MM.1S (cell line): ENCODE measurements at regions not wholly inside any gene's neighbourhood (a gene's known extent, or its start where the extent isn't known, plus 50 kb on each side); places are given as distances from the start of the nearest gene placed in this dataset.

Source experiments
- DNase-seq: peaks from one replicate; pipeline ENCODE4 v3.0.0-alpha.2; 2015
- H2AFZ ChIP-seq: fragments of 300-600 bp; sonication (generic); 2 replicates; pipeline ENCODE4 v1.6.0; 2016; ENCODE audit warnings: antibody characterized with exemption, low read length
- H3F3A ChIP-seq: fragments of 300-600 bp; sonication (generic); 2 replicates; pipeline ENCODE4 v1.6.1; 2016; ENCODE audit warnings: mild to moderate bottlenecking, antibody characterized with exemption, low read length, moderate library complexity, mixed read lengths; ENCODE audit not compliant: insufficient read depth
- H3K27ac ChIP-seq: fragments of 300-600 bp; sonication (generic); 2 replicates; pipeline ENCODE4 v1.5.1; 2016; ENCODE audit warnings: mild to moderate bottlenecking, low read length
- H3K27me3 ChIP-seq: fragments of 300-600 bp; sonication (generic); replicated peaks from 2 replicates; pipeline ENCODE4 v1.6.0; 2016; ENCODE audit warnings: low read length; ENCODE audit not compliant: insufficient read depth
- H3K36me3 ChIP-seq: fragments of 300-600 bp; sonication (generic); replicated peaks from 2 replicates; pipeline ENCODE4 v1.6.1; 2016; ENCODE audit warnings: mild to moderate bottlenecking, low read length, mixed read lengths; ENCODE audit not compliant: insufficient read depth
- H3K4me1 ChIP-seq: fragments of 300-600 bp; sonication (generic); 2 replicates; pipeline ENCODE4 v1.6.1; 2016; ENCODE audit warnings: low read length, mixed read lengths
- H3K4me2 ChIP-seq: fragments of 300-600 bp; sonication (generic); 2 replicates; pipeline ENCODE4 v1.6.0; 2016; ENCODE audit warnings: low read depth, low read length
- H3K4me3 ChIP-seq: fragments of 300-600 bp; sonication (generic); 2 replicates; pipeline ENCODE4 v1.5.1; 2016; ENCODE audit warnings: low read length, mixed read lengths
- H3K79me2 ChIP-seq: fragments of 300-600 bp; sonication (generic); 2 replicates; pipeline ENCODE4 v1.6.1; 2016; ENCODE audit warnings: mixed run types, low read length, mixed read lengths
- H3K9ac ChIP-seq: fragments of 300-600 bp; sonication (generic); 2 replicates; pipeline ENCODE4 v1.6.1; 2016; ENCODE audit warnings: low read length, mixed read lengths
- H3K9me2 ChIP-seq: fragments of 300-600 bp; sonication (generic); replicated peaks from 2 replicates; pipeline ENCODE4 v1.6.1; 2016; ENCODE audit warnings: mild to moderate bottlenecking, low read length, mixed read lengths; ENCODE audit not compliant: insufficient read depth
- H3K9me3 ChIP-seq: fragments of 300-600 bp; sonication (generic); replicated peaks from 2 replicates; pipeline ENCODE4 v1.6.1; 2016; ENCODE audit warnings: mild to moderate bottlenecking, low read length, mixed read lengths; ENCODE audit not compliant: insufficient read depth
- H4K20me1 ChIP-seq: fragments of 300-600 bp; sonication (generic); 2 replicates; pipeline ENCODE4 v1.6.1; 2016; ENCODE audit warnings: mild to moderate bottlenecking, low read length, moderate library complexity, mixed read lengths; ENCODE audit not compliant: insufficient read depth
- CTCF ChIP-seq: fragments of 300-600 bp; sonication (generic); IDR thresholded peaks from 2 replicates; pipeline ENCODE4 v1.5.1; 2016; ENCODE audit warnings: antibody characterized with exemption, low read length, mixed read lengths
- EZH2 ChIP-seq: fragments of 300-600 bp; sonication (generic); optimal IDR thresholded peaks from 2 replicates; pipeline ENCODE3; 2017; ENCODE audit warnings: low read depth, mild to moderate bottlenecking, antibody characterized with exemption, low read length, mixed read lengths
- EZH2phosphoT487 ChIP-seq: fragments of 300-600 bp; sonication (generic); IDR thresholded peaks from 2 replicates; pipeline ENCODE4 v1.6.1; 2018; ENCODE audit warnings: antibody characterized with exemption, low read length

GRCh38 chr9:99607842-99608448 is 213.7 kb upstream of the NR4A3 start:
- TF ChIP-seq EZH2phosphoT487 (no peak), CTCF (no peak), EZH2 (no peak)
- no peak for DNase-seq
- H3K9me3 ChIP-seq: no peaks in the 10 kb centered on the region

DNA sequence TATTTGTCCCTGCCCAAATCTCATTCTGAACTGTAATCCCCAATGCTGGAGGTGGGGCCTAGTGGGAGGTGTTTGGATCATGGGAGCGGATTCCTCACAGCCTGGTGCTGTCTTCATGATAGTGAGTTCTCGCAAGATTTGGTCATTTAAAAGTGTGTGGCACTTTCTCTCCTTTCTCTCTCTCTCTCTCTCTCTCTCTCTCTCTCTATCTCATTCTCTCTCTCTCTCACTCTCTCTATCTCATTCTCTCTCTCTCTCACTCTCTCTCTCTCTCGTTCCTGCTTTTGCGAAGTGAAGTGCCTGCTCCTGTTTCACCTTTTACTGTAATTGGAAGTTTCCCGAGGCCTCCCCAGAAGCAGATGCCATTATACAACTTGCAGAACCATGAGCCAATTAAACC is 207.3 kb upstream of the NR4A3 start:
- no peak overlapping the region for H2AFZ ChIP-seq

More at GRCh38 chr9:99607842-99608448, 213.7 kb upstream of the NR4A3 start:
- no peaks in the 10 kb centered on the region for H3F3A ChIP-seq
- H4K20me1 ChIP-seq: no peaks in the 10 kb centered on the region
- no peak overlapping the region for H2AFZ ChIP-seq
- H3K4me3 ChIP-seq: no peak overlapping the region
- H3K9me2 ChIP-seq: no peaks in the 10 kb centered on the region
- no peak overlapping the region for H3K27ac ChIP-seq
- no peaks in the 10 kb centered on the region for H3K36me3 ChIP-seq
- H3K9ac ChIP-seq: no peak overlapping the region
- H3K4me2 ChIP-seq: no peak overlapping the region
- H3K27me3 ChIP-seq: no peaks in the 10 kb centered on the region
- no peaks in the 10 kb centered on the region for H3K79me2 ChIP-seq
- 0 out of 2 replicates have a peak, but pooled peaks cover 4% of the 10 kb centered on the region for H3K4me1 ChIP-seq

GRCh38 chr9:99621040-99621439 is 200.6 kb upstream of the NR4A3 start:
- DNase-seq: no peak
- Histone ChIP-seq H4K20me1 (no peaks in the 10 kb centered on the region), H3K79me2 (no peaks in the 10 kb centered on the region), H3K9me2 (no peaks in the 10 kb centered on the region), H2AFZ (no peak overlapping the region), H3F3A (no peaks in the 10 kb centered on the region), H3K9me3 (no peaks in the 10 kb centered on the region), H3K4me3 (no peak overlapping the region), H3K4me1 (no peaks in the 10 kb centered on the region), H3K4me2 (no peak overlapping the region), H3K36me3 (no peaks in the 10 kb centered on the region), H3K27ac (no peak overlapping the region), H3K9ac (no peak overlapping the region), H3K27me3 (no peaks in the 10 kb centered on the region)
- TF ChIP-seq CTCF (no peak), EZH2phosphoT487 (no peak), EZH2 (no peak)

More for the DNA sequence above, 207.3 kb upstream of the NR4A3 start:
- Histone ChIP-seq H3F3A (no peaks in the 10 kb centered on the region), H4K20me1 (no peaks in the 10 kb centered on the region), H3K79me2 (no peaks in the 10 kb centered on the region), H3K4me1 (no peaks in the 10 kb centered on the region), H3K36me3 (no peaks in the 10 kb centered on the region), H3K27me3 (no peaks in the 10 kb centered on the region), H3K9me3 (no peaks in the 10 kb centered on the region), H3K4me2 (no peak overlapping the region), H3K9me2 (no peaks in the 10 kb centered on the region), H3K4me3 (no peak overlapping the region), H3K9ac (no peak overlapping the region), H3K27ac (no peak overlapping the region)
- TF ChIP-seq EZH2phosphoT487: no peak
- no peak for TF ChIP-seq CTCF
- TF ChIP-seq EZH2: no peak
- DNase-seq: no peak
